ENCODE measurements at regions not wholly inside any gene's neighbourhood (a gene's known extent, or its start where the extent isn't known, plus 50 kb on each side); places are given as distances from the start of the nearest gene placed in this dataset.
"Not testable (repeated sequence)": the region's sequence is repeated elsewhere in the genome, so short reads cannot be mapped to it uniquely, and the experiment has no call there.

GRCh38 chr1:90864681-90865080 lies 147.6 kb upstream of the BARHL2 start:
- Histone ChIP-seq H3K27me3 (ENCODE audit: control insufficient read depth, insufficient read depth, low read length) (peaks cover 2% of the 10 kb centered on the region), H3K27ac (ENCODE audit: low read depth, low read length) (no peak overlapping the region), H3K9me3 (ENCODE audit: control insufficient read depth, insufficient read depth, low read length) (no peaks in the 10 kb centered on the region), H3K4me3 (ENCODE audit: low read depth, low read length) (no peak overlapping the region)
- ChIA-PET CTCF (interaction anchor here (0.7 kb wide), 1 partner anchor 300 kb away, joined by 3 read pairs; no protein-coding TSS in a partner anchor), POLR2A (no interaction called here)
- DNase-seq (ENCODE audit: low read depth, low spot score): no peak
- no peak for TF ChIP-seq CTCF (IDR thresholded peaks at IDR 0.05; ENCODE audit: low read depth, low read length)

GRCh38 chr1:90862782-90863181 lies 145.7 kb upstream of the BARHL2 start:
- CTCF ChIA-PET: no interaction called here
- Histone ChIP-seq H3K27ac (ENCODE audit: low read depth, low read length) (no peak overlapping the region), H3K4me3 (ENCODE audit: low read depth, low read length) (no peak overlapping the region), H3K9me3 (ENCODE audit: control insufficient read depth, insufficient read depth, low read length) (no peaks in the 10 kb centered on the region), H3K27me3 (ENCODE audit: control insufficient read depth, insufficient read depth, low read length) (peaks cover 2% of the 10 kb centered on the region)
- no peak for DNase-seq (ENCODE audit: low read depth, low spot score)
- POLR2A ChIA-PET: no interaction called here
- no peak for TF ChIP-seq CTCF (IDR thresholded peaks at IDR 0.05; ENCODE audit: low read depth, low read length)

GRCh38 chr1:90861421-90861820 lies 144.3 kb upstream of the BARHL2 start:
- H3K4me3 ChIP-seq (ENCODE audit: low read depth, low read length); H3K27me3 ChIP-seq (ENCODE audit: control insufficient read depth, insufficient read depth, low read length); H3K27ac ChIP-seq (ENCODE audit: low read depth, low read length); POLR2A ChIA-PET; CTCF ChIA-PET; H3K9me3 ChIP-seq (ENCODE audit: control insufficient read depth, insufficient read depth, low read length); DNase-seq (ENCODE audit: low read depth, low spot score): not testable (repeated sequence)

- no peak for TF ChIP-seq CTCF (IDR thresholded peaks at IDR 0.05; ENCODE audit: low read depth, low read length)
- no peak for DNase-seq (ENCODE audit: low read depth, low spot score)
- ChIA-PET POLR2A (no interaction called here), CTCF (interaction anchor here (0.6 kb wide), 1 partner anchor 161 kb away, joined by 3 read pairs; no protein-coding TSS in a partner anchor)
- peaks cover 12% of the 10 kb centered on the region for H3K27me3 ChIP-seq (ENCODE audit: control insufficient read depth, insufficient read depth, low read length)
- H3K27ac ChIP-seq (ENCODE audit: low read depth, low read length): no peak overlapping the region
- no peaks in the 10 kb centered on the region for H3K9me3 ChIP-seq (ENCODE audit: control insufficient read depth, insufficient read depth, low read length)
- no peak overlapping the region for H3K4me3 ChIP-seq (ENCODE audit: low read depth, low read length)
These were observed 139.4 kb upstream of the BARHL2 start for GRCh38 chr1:90856463-90857007.

- Histone ChIP-seq H3K27me3 (ENCODE audit: control insufficient read depth, insufficient read depth, low read length) (peaks cover 21% of the 10 kb centered on the region), H3K9me3 (ENCODE audit: control insufficient read depth, insufficient read depth, low read length) (peaks cover 4% of the 10 kb centered on the region; the same call in 1 of the 2 replicates), H3K4me3 (ENCODE audit: low read depth, low read length) (no peak overlapping the region), H3K27ac (ENCODE audit: low read depth, low read length) (no peak overlapping the region)
- ChIA-PET CTCF (interaction anchor here (1.3 to 1.6 kb wide), 3 partner anchors 11 to 311 kb away, joined by 3 to 6 read pairs (median 6); no protein-coding TSS in a partner anchor), POLR2A (no interaction called here)
- TF ChIP-seq CTCF (IDR thresholded peaks at IDR 0.05; ENCODE audit: low read depth, low read length): no peak
- no peak for DNase-seq (ENCODE audit: low read depth, low spot score)
These were observed 137.4 kb upstream of the BARHL2 start for GRCh38 chr1:90854397-90854924.

Data from AG04450 (cell line).